Stimulated activated effector memory CD8-positive, alpha-beta T cell treated with anti-CD3 and anti-CD28 coated beads, Interleukin-12 subunit alpha, Interleukin-12 subunit beta, amount 100 ng/mL, for 72 hours (primary cell): ENCODE measurements at regions not wholly inside any gene's neighbourhood (a gene's known extent, or its start where the extent isn't known, plus 50 kb on each side); places are given as distances from the start of the nearest gene placed in this dataset.

Experiments
- ATAC-seq: fragments of 150-1000 bp; cut with Tn5 transposase; 2 replicates; pipeline ENCODE4 v1.10.0; 2021
- DNase-seq, 2 donors: peaks; one replicate each; pipeline ENCODE4 v3.0.0; 2021 to 2022; ENCODE audit warnings: low spot score in 2 of 2
- H3K27ac Mint-ChIP-seq: one replicate; pipeline ENCODE4 v1.8.0; 2022; ENCODE audit warnings: mild to moderate bottlenecking, mixed read lengths
- H3K36me3 Mint-ChIP-seq: one replicate; pipeline ENCODE4 v1.8.0; 2022; ENCODE audit warnings: mild to moderate bottlenecking, mixed read lengths
- H3K4me1 Mint-ChIP-seq: one replicate; pipeline ENCODE4 v1.8.0; 2022; ENCODE audit warnings: mixed read lengths
- H3K4me3 Mint-ChIP-seq: one replicate; pipeline ENCODE4 v1.8.0; 2022; ENCODE audit warnings: mild to moderate bottlenecking, mixed read lengths
- H3K9me3 Mint-ChIP-seq: one replicate; pipeline ENCODE4 v1.8.0; 2022; ENCODE audit warnings: mixed read lengths

GRCh38 chr12:66942741-66943465 is 264.0 kb upstream of the GRIP1 start:
- no peak for ATAC-seq
- no peak overlapping the region for H3K4me3 Mint-ChIP-seq

DNA sequence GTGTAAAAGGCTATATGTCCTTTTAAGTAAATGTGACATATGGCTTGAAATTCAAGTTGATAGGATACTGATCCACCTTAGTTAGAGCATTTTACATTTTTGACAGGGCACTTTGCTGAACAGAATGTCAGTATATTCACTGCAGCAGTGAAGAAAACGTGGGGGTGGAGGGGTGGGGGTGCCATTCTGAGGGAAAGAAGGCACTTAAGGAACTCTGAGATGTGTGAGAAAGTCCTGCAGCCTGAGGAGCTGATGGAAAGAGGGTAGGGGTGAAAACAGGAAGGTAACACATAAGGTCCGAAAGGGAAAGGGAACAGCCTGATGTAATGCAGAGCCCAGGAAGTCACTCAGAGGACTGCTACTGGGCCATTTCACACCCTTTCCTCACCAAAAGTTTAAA is 265.5 kb upstream of the GRIP1 start:
- H3K9me3 Mint-ChIP-seq: no peaks in the 10 kb centered on the region
- ATAC-seq (no peak), DNase-seq (no peak)
- H3K4me3 Mint-ChIP-seq: no peak overlapping the region
- H3K36me3 Mint-ChIP-seq: no peaks in the 10 kb centered on the region
- H3K4me1 Mint-ChIP-seq: no peaks in the 10 kb centered on the region
- H3K27ac Mint-ChIP-seq: no peak overlapping the region

More at GRCh38 chr12:66942741-66943465, 264.0 kb upstream of the GRIP1 start:
- no peaks in the 10 kb centered on the region for H3K36me3 Mint-ChIP-seq
- H3K4me1 Mint-ChIP-seq: no peaks in the 10 kb centered on the region
- no peaks in the 10 kb centered on the region for H3K9me3 Mint-ChIP-seq
- no peak overlapping the region for H3K27ac Mint-ChIP-seq
- DNase-seq: peak in 1 of 2 donors; percentile 29

DNA sequence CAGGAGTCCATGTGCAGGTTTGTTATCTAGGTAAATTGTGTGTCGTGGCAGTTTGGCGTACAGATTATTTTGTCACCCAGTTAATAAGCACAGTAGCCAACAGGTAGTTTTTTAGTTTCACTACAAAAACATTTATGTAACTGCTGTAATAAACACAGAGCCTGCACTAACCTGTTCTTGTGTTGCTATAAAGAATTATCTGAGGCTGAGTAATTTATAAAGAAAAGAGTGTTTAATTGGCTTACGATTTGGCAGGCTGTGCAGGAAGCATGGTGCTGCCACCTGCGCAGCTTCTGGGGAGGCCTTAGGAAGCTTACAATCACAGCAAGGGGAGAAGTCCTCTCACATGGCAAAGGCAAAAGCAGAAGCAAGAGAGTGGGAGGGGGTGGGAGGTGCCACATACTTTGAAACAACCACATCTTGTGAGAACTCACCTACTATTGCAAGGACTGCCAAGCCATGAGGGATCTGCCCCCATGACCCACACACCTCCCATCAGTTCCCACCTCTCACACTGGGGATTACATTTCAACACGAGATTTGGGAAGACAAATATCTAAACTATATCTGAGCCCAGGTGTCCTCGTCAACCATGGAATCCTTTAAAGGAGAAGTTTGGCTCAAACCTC is 266.4 kb upstream of the GRIP1 start:
- DNase-seq (no peak), ATAC-seq (no peak)
- Mint-ChIP-seq H3K4me1 (no peaks in the 10 kb centered on the region), H3K27ac (no peak overlapping the region), H3K9me3 (no peaks in the 10 kb centered on the region), H3K4me3 (no peak overlapping the region), H3K36me3 (no peaks in the 10 kb centered on the region)

DNA sequence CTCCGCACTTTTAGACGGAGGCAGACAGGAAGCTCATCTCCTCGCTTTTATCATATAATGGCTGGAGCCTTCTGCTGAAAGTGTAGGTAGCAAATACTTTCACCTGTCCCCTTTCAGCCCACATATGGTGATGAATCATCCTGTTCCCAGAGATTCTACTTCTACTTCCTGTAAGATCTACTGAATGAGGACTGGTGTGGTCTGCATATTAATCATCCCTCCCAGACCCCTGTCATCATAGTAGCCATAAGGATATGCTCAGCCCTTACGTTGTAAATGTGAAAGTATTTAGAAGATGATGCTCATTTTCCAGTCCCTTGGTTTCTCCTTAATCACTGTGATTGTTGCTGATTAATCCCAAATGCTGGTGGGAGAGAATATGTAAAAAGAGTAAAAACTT is 268.2 kb upstream of the GRIP1 start:
- Mint-ChIP-seq H3K4me3 (no peak overlapping the region), H3K36me3 (no peaks in the 10 kb centered on the region), H3K4me1 (no peaks in the 10 kb centered on the region), H3K9me3 (no peaks in the 10 kb centered on the region), H3K27ac (no peak overlapping the region)
- DNase-seq: peak in 1 of 2 donors; percentile 49
- peak; percentile 91 for ATAC-seq

GRCh38 chr12:66952668-66953067 is 273.8 kb upstream of the GRIP1 start:
- DNase-seq (no peak), ATAC-seq (no peak)
- Mint-ChIP-seq H3K4me1 (no peaks in the 10 kb centered on the region), H3K9me3 (no peaks in the 10 kb centered on the region), H3K4me3 (no peak overlapping the region), H3K27ac (no peak overlapping the region), H3K36me3 (no peaks in the 10 kb centered on the region)

DNA sequence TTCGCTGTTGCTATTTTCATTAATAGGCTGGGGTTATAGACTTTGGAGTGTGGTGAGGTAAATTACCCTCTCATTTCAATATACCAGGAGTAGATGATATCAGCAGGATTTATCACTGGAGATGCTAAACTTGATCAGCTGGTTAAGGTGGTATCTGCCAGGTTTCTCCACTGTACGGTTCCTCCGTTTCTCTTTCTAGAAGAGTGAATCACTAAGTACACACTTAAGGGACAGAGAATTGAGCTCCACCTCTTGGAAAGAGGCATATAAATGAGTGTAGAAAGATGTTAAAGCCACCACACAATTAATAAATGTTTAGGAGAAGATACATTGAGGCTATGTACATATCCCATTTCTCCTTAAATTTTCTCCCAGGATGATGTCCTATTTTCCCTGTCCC is 277.4 kb upstream of the GRIP1 start:
- Mint-ChIP-seq H3K27ac (no peak overlapping the region), H3K9me3 (no peaks in the 10 kb centered on the region), H3K4me1 (no peaks in the 10 kb centered on the region), H3K4me3 (no peak overlapping the region), H3K36me3 (no peaks in the 10 kb centered on the region)
- DNase-seq (no peak), ATAC-seq (no peak)

GRCh38 chr12:66959276-66959675 is 280.4 kb upstream of the GRIP1 start:
- Mint-ChIP-seq H3K9me3 (no peaks in the 10 kb centered on the region), H3K4me1 (peaks cover 2% of the 10 kb centered on the region), H3K27ac (no peak overlapping the region), H3K4me3 (no peak overlapping the region), H3K36me3 (no peaks in the 10 kb centered on the region)
- no peak for ATAC-seq
- DNase-seq: no peak

GRCh38 chr12:66960006-66960405 is 281.1 kb upstream of the GRIP1 start:
- no peaks in the 10 kb centered on the region for H3K9me3 Mint-ChIP-seq
- no peak overlapping the region for H3K4me3 Mint-ChIP-seq
- DNase-seq (no peak), ATAC-seq (no peak)
- no peak overlapping the region for H3K27ac Mint-ChIP-seq
- peaks cover 7% of the 10 kb centered on the region for H3K4me1 Mint-ChIP-seq
- H3K36me3 Mint-ChIP-seq: no peaks in the 10 kb centered on the region

- DNase-seq (no peak), ATAC-seq (no peak)
- peaks cover 7% of the 10 kb centered on the region for H3K4me1 Mint-ChIP-seq
- H3K36me3 Mint-ChIP-seq: no peaks in the 10 kb centered on the region
- H3K9me3 Mint-ChIP-seq: no peaks in the 10 kb centered on the region
- no peak overlapping the region for H3K27ac Mint-ChIP-seq
- H3K4me3 Mint-ChIP-seq: no peak overlapping the region
Observed at GRCh38 chr12:66960704-66961690, 282.1 kb upstream of the GRIP1 start.

GRCh38 chr12:66962290-66962689 is 283.4 kb upstream of the GRIP1 start:
- H3K4me3 Mint-ChIP-seq: no peak overlapping the region
- no peaks in the 10 kb centered on the region for H3K36me3 Mint-ChIP-seq
- ATAC-seq: no peak
- no peak for DNase-seq
- no peaks in the 10 kb centered on the region for H3K9me3 Mint-ChIP-seq
- H3K4me1 Mint-ChIP-seq: peaks cover 7% of the 10 kb centered on the region
- no peak overlapping the region for H3K27ac Mint-ChIP-seq

- Mint-ChIP-seq H3K9me3 (no peaks in the 10 kb centered on the region), H3K27ac (no peak overlapping the region), H3K4me3 (no peak overlapping the region), H3K4me1 (peaks cover 7% of the 10 kb centered on the region), H3K36me3 (no peaks in the 10 kb centered on the region)
- ATAC-seq: no peak
- DNase-seq: no peak
Observed at GRCh38 chr12:66963901-66964300, 285.0 kb upstream of the GRIP1 start.

DNA sequence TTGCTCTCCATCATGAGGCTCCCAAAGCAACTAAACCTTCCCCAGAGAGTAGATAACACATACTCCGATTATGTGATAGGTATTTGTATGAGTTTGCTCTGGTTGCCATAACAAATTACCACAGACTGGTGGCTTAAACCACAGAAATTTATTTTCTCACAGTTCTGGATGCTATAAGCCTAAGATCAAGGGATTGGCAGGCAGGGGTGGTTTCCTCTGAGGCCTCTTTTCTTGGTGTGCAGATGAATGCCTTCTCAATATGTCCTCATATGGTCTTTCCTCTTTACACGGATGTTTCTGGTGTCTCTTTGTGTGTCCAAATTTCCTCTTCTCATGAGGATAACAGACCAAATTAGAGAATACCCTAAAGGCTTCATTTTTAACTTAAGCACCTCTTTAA is 285.8 kb upstream of the GRIP1 start:
- Mint-ChIP-seq H3K36me3 (no peaks in the 10 kb centered on the region), H3K4me3 (no peak overlapping the region), H3K27ac (peak overlapping the region; percentile 11), H3K9me3 (no peaks in the 10 kb centered on the region), H3K4me1 (peaks cover 7% of the 10 kb centered on the region)
- no peak for DNase-seq
- peak; percentile 87 for ATAC-seq

DNA sequence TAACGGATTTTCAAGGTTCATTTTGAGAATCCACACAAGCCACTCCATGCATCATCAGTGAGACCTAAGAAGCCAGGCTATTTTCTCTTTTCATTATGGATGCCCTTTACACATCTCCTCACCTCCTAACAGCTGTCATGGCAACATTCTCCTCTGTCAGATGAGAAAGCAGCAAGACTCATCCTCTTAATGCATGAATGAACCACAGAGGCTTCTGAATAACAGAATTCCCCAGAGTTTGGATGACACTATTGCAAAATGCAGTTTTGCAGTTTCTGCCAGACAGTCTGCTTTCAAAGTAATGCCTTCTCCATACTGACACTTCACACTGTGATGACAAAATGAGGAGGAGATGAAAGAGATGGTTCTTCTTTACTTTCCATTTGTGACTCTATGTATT is 286.7 kb upstream of the GRIP1 start:
- H3K4me1 Mint-ChIP-seq: peaks cover 7% of the 10 kb centered on the region
- H3K36me3 Mint-ChIP-seq: no peaks in the 10 kb centered on the region
- H3K4me3 Mint-ChIP-seq: no peak overlapping the region
- DNase-seq (no peak), ATAC-seq (peak; percentile 62)
- H3K9me3 Mint-ChIP-seq: no peaks in the 10 kb centered on the region
- H3K27ac Mint-ChIP-seq: no peak overlapping the region

- H3K9me3 Mint-ChIP-seq: no peaks in the 10 kb centered on the region
- DNase-seq (no peak), ATAC-seq (no peak)
- H3K4me1 Mint-ChIP-seq: no peaks in the 10 kb centered on the region
- no peak overlapping the region for H3K27ac Mint-ChIP-seq
- no peaks in the 10 kb centered on the region for H3K36me3 Mint-ChIP-seq
- no peak overlapping the region for H3K4me3 Mint-ChIP-seq
Observed at GRCh38 chr12:66971816-66972215, 292.9 kb upstream of the GRIP1 start.

DNA sequence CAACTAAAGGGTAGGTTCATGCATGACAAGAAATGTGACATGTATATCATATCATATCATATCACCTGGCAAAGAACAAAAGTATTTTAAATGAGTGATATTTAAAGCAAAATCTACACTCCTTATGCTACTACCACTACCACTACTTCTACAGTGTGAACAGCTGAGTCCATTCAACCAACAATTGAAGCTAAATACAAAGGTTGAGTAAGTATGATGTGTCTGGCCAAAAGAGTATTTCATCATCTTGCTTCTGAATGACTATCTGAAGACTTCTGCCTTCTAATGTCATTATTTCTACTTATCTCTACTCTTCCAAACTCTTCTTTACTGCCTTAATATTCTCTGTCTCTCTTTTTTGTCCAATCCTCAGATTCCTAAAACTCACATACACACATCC is 292.6 kb upstream of the CAND1 start:
- no peaks in the 10 kb centered on the region for H3K9me3 Mint-ChIP-seq
- H3K4me3 Mint-ChIP-seq: no peak overlapping the region
- no peak for ATAC-seq
- H3K4me1 Mint-ChIP-seq: no peaks in the 10 kb centered on the region
- no peaks in the 10 kb centered on the region for H3K36me3 Mint-ChIP-seq
- no peak overlapping the region for H3K27ac Mint-ChIP-seq
- no peak for DNase-seq
